ENCODE measurements at regions not wholly inside any gene's neighbourhood (a gene's known extent, or its start where the extent isn't known, plus 50 kb on each side); places are given as distances from the start of the nearest gene placed in this dataset.

DNA sequence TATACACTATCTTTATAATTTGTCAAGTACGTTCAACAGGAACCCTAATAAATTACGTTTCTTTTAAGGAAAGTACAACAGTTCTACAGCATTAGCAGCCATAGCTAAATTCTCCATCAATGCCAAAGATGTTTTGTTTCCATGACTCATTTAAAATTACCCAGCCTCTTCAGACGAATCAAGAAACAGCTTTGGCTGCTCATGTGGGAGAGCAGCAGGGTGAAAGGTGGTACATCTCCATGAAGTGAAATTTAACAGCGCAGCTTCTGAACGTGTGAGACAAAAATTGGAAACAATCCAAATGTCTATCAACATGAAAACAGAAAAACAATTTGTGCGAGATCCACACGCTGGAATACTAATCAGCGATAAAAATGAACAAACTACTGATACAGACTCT is 327.3 kb upstream of the CDH6 start:
- TF ChIP-seq, protein P1, sequence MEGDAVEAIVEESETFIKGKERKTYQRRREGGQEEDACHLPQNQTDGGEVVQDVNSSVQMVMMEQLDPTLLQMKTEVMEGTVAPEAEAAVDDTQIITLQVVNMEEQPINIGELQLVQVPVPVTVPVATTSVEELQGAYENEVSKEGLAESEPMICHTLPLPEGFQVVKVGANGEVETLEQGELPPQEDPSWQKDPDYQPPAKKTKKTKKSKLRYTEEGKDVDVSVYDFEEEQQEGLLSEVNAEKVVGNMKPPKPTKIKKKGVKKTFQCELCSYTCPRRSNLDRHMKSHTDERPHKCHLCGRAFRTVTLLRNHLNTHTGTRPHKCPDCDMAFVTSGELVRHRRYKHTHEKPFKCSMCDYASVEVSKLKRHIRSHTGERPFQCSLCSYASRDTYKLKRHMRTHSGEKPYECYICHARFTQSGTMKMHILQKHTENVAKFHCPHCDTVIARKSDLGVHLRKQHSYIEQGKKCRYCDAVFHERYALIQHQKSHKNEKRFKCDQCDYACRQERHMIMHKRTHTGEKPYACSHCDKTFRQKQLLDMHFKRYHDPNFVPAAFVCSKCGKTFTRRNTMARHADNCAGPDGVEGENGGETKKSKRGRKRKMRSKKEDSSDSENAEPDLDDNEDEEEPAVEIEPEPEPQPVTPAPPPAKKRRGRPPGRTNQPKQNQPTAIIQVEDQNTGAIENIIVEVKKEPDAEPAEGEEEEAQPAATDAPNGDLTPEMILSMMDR (IDR thresholded peaks at IDR 0.05): no peak
- TF ChIP-seq JUND (IDR thresholded peaks at IDR 0.05): no peak
- TF ChIP-seq EP300 (IDR thresholded peaks at IDR 0.05; ENCODE audit: borderline replicate concordance in 1 of 2, low read depth in 1 of 2, low read length in 1 of 2): no peak

All from SK-N-SH (cell line).